ENCODE measurements at regions not wholly inside any gene's neighbourhood (a gene's known extent, or its start where the extent isn't known, plus 50 kb on each side); places are given as distances from the start of the nearest gene placed in this dataset.

DNA sequence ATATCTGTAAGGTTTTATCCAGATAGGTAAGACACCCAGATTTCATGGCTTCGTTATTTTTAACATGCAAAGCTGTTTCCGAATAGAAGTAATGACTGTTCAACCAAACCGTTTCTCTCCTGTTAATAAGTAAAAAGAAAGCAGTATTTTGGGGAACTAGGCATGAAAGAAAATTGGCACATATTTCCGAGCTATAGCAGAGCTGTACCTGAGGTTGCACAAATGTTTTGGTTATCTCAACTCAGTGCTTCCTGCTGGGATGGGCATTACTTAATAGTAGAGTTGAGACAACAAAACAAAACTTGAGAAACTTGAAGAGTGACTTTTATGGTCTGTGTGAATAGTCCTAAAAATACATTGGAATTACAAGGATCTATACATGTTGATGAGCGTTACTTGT, 564.3 kb upstream of the SORCS1 start:
- TF ChIP-seq, protein P1, sequence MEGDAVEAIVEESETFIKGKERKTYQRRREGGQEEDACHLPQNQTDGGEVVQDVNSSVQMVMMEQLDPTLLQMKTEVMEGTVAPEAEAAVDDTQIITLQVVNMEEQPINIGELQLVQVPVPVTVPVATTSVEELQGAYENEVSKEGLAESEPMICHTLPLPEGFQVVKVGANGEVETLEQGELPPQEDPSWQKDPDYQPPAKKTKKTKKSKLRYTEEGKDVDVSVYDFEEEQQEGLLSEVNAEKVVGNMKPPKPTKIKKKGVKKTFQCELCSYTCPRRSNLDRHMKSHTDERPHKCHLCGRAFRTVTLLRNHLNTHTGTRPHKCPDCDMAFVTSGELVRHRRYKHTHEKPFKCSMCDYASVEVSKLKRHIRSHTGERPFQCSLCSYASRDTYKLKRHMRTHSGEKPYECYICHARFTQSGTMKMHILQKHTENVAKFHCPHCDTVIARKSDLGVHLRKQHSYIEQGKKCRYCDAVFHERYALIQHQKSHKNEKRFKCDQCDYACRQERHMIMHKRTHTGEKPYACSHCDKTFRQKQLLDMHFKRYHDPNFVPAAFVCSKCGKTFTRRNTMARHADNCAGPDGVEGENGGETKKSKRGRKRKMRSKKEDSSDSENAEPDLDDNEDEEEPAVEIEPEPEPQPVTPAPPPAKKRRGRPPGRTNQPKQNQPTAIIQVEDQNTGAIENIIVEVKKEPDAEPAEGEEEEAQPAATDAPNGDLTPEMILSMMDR (IDR thresholded peaks at IDR 0.05), result no peak
- TF ChIP-seq POLR2A (IDR thresholded peaks at IDR 0.05), result no peak

Data from heart left ventricle (tissue), 13 donors.